Osteocyte (in vitro differentiated cells): ENCODE measurements at regions not wholly inside any gene's neighbourhood (a gene's known extent, or its start where the extent isn't known, plus 50 kb on each side); places are given as distances from the start of the nearest gene placed in this dataset.
A peak's percentile ranks its signal among the peaks of the same experiment; 100 is the strongest.

Experiments
- DNase-seq: peaks from one replicate; pipeline ENCODE4 v3.0.0; 2021; ENCODE audit warnings: mixed read lengths; ENCODE audit not compliant: unreplicated experiment; ENCODE audit errors: extremely low spot score
- H3K27ac Mint-ChIP-seq: one replicate; pipeline ENCODE4 v1.8.0; 2021; ENCODE audit warnings: mild to moderate bottlenecking, mixed read lengths; ENCODE audit not compliant: unreplicated experiment
- H3K27me3 Mint-ChIP-seq: one replicate; pipeline ENCODE4 v1.8.0; 2021; ENCODE audit warnings: mixed read lengths; ENCODE audit not compliant: unreplicated experiment
- H3K36me3 Mint-ChIP-seq: one replicate; pipeline ENCODE4 v1.8.0; 2021; ENCODE audit warnings: mixed read lengths; ENCODE audit not compliant: unreplicated experiment
- H3K4me1 Mint-ChIP-seq: one replicate; pipeline ENCODE4 v1.8.0; 2021; ENCODE audit warnings: mixed read lengths; ENCODE audit not compliant: unreplicated experiment
- H3K4me3 Mint-ChIP-seq: one replicate; pipeline ENCODE4 v1.8.0; 2021; ENCODE audit warnings: mild to moderate bottlenecking, moderate library complexity, mixed read lengths; ENCODE audit not compliant: unreplicated experiment
- H3K9me3 Mint-ChIP-seq: one replicate; pipeline ENCODE4 v1.8.0; 2021; ENCODE audit warnings: mixed read lengths; ENCODE audit not compliant: unreplicated experiment
- CTCF ChIP-seq: fragments of 200-600 bp; sonication (generic); IDR thresholded peaks from 2 replicates; pipeline ENCODE4 v1.5.0; 2021; ENCODE audit warnings: antibody characterized with exemption, mild to moderate bottlenecking, moderate library complexity

GRCh38 chr13:79937771-79938216, 403.1 kb downstream of the SPRY2 start:
- H3K27ac Mint-ChIP-seq: peak overlapping the region; percentile 99
- no peak for TF ChIP-seq CTCF
- no peaks in the 10 kb centered on the region for H3K27me3 Mint-ChIP-seq
- no peaks in the 10 kb centered on the region for H3K36me3 Mint-ChIP-seq
- DNase-seq: no peak
- H3K4me3 Mint-ChIP-seq: no peak overlapping the region
- H3K4me1 Mint-ChIP-seq: peaks cover 51% of the 10 kb centered on the region
- H3K9me3 Mint-ChIP-seq: no peaks in the 10 kb centered on the region

- TF ChIP-seq CTCF: no peak
- no peaks in the 10 kb centered on the region for H3K36me3 Mint-ChIP-seq
- H3K27ac Mint-ChIP-seq: peak overlapping the region; percentile 99
- H3K4me1 Mint-ChIP-seq: peaks cover 51% of the 10 kb centered on the region
- DNase-seq: no peak
- H3K4me3 Mint-ChIP-seq: peak overlapping the region; percentile 37
- no peaks in the 10 kb centered on the region for H3K27me3 Mint-ChIP-seq
- H3K9me3 Mint-ChIP-seq: no peaks in the 10 kb centered on the region
These were observed 403.6 kb downstream of the SPRY2 start for GRCh38 chr13:79937311-79937710.

GRCh38 chr13:79936368-79937136, 404.4 kb downstream of the SPRY2 start:
- H3K27me3 Mint-ChIP-seq: no peaks in the 10 kb centered on the region

GRCh38 chr13:79935121-79935520, 405.8 kb downstream of the SPRY2 start:
- Mint-ChIP-seq H3K4me3 (no peak overlapping the region), H3K36me3 (peaks cover 4% of the 10 kb centered on the region), H3K27ac (peak overlapping the region; percentile 99), H3K9me3 (peaks cover 9% of the 10 kb centered on the region), H3K27me3 (no peaks in the 10 kb centered on the region), H3K4me1 (peaks cover 51% of the 10 kb centered on the region)
- TF ChIP-seq CTCF: no peak
- no peak for DNase-seq

More at GRCh38 chr13:79936368-79937136, 404.4 kb downstream of the SPRY2 start:
- TF ChIP-seq CTCF: no peak
- peak overlapping the region; percentile 99 for H3K27ac Mint-ChIP-seq
- H3K4me1 Mint-ChIP-seq: peaks cover 51% of the 10 kb centered on the region
- no peaks in the 10 kb centered on the region for H3K36me3 Mint-ChIP-seq
- no peaks in the 10 kb centered on the region for H3K9me3 Mint-ChIP-seq
- DNase-seq: peak; percentile 83
- peak overlapping the region; percentile 37 for H3K4me3 Mint-ChIP-seq

- no peak for TF ChIP-seq CTCF
- no peaks in the 10 kb centered on the region for H3K27me3 Mint-ChIP-seq
- H3K9me3 Mint-ChIP-seq: peaks cover 10% of the 10 kb centered on the region
- no peak overlapping the region for H3K4me3 Mint-ChIP-seq
- DNase-seq: no peak
- H3K36me3 Mint-ChIP-seq: peaks cover 4% of the 10 kb centered on the region
- H3K27ac Mint-ChIP-seq: no peak overlapping the region
- H3K4me1 Mint-ChIP-seq: peaks cover 43% of the 10 kb centered on the region
These were observed 407.5 kb downstream of the SPRY2 start for GRCh38 chr13:79933389-79933788.
